Endothelial cell of umbilical vein (primary cell): ENCODE measurements at regions not wholly inside any gene's neighbourhood (a gene's known extent, or its start where the extent isn't known, plus 50 kb on each side); places are given as distances from the start of the nearest gene placed in this dataset.

ENCODE experiments used
- BruUV-seq: library from RNA; stranded (reverse); fragments of 400-500 nt; replicated peaks from 2 replicates; lab custom pipeline; 2021; lab: Mats Ljungman, UMichigan
- CTCF ChIA-PET: fragments of 300-600, 350-600 bp; sonication (Branson Sonifier 250); formaldehyde crosslinking; loops from one replicate; lab custom pipeline; 2021; ENCODE audit warnings: antibody characterized with exemption, inconsistent platforms; lab: Charles Lee
- POLR2A ChIA-PET: fragments of 300-600, 350-600 bp; sonication (Branson Sonifier 250); formaldehyde crosslinking; loops from one replicate; lab custom pipeline; 2021; ENCODE audit warnings: antibody characterized with exemption, inconsistent platforms; lab: Charles Lee
- DNase-seq: peaks from one replicate; pipeline ENCODE4 v3.0.0-alpha.2; 2011; ENCODE audit warnings: low read depth, low spot score
- FAIRE-seq: peaks from 2 replicates; lab custom pipeline; 2011; peaks lifted over from hg19 to GRCh38; lab: Jason Lieb, UNC
- H2AFZ ChIP-seq: 2 replicates; pipeline ENCODE4 v1.6.0; 2012; ENCODE audit warnings: low read depth, low read length, control low read depth, inconsistent platforms
- H3K27ac ChIP-seq: 2 replicates; pipeline ENCODE4 v1.5.1; 2011; ENCODE audit warnings: low read depth, mild to moderate bottlenecking, control low read depth, low read length, moderate library complexity; ENCODE audit not compliant: insufficient read depth
- H3K27me3 ChIP-seq, 2 experiments: 2 replicates each; pipeline versions ENCODE4 v1.6.0 to v1.6.1; 2011; ENCODE audit warnings: low read length in 2 of 2, mixed read lengths in 1 of 2; ENCODE audit not compliant: control insufficient read depth in 2 of 2, insufficient read depth in 2 of 2
- H3K36me3 ChIP-seq, 2 experiments: 2 replicates in 1 of 2; 3 replicates in 1 of 2; pipeline ENCODE4 v1.5.1; 2011; ENCODE audit warnings: low read length in 2 of 2, mild to moderate bottlenecking in 1 of 2, moderate library complexity in 1 of 2; ENCODE audit not compliant: control insufficient read depth in 2 of 2, insufficient read depth in 2 of 2; ENCODE audit errors: extremely low read depth in 1 of 2
- H3K4me1 ChIP-seq: 3 replicates; pipeline ENCODE4 v1.5.1; 2011; ENCODE audit warnings: mild to moderate bottlenecking, low read length; ENCODE audit not compliant: control insufficient read depth, insufficient read depth; ENCODE audit errors: extremely low read depth
- H3K4me2 ChIP-seq: 2 replicates; pipeline ENCODE4 v1.6.1; 2011; ENCODE audit warnings: low read length, control low read depth, mixed read lengths; ENCODE audit not compliant: insufficient read depth
- H3K4me3 ChIP-seq, 3 experiments: fragments of 200-600 bp in 1 of 3; sonication (generic), shearing (Covaris generic) in 1 of 3; replicated peaks in 1 of 3; 2 replicates each; pipeline ENCODE4 v1.5.1; 2011 to 2016; ENCODE audit warnings: control low read depth in 3 of 3, low read length in 3 of 3, mild to moderate bottlenecking in 2 of 3, inconsistent platforms in 1 of 3, low read depth in 1 of 3, moderate library complexity in 1 of 3; ENCODE audit not compliant: insufficient read depth in 1 of 3
- H3K79me2 ChIP-seq: 2 replicates; pipeline ENCODE4 v1.6.0; 2012; ENCODE audit warnings: low read length, inconsistent platforms; ENCODE audit not compliant: control insufficient read depth, insufficient read depth
- H3K9ac ChIP-seq: replicated peaks from 2 replicates; pipeline ENCODE3; 2011; ENCODE audit warnings: low read length, control low read depth; ENCODE audit not compliant: insufficient read depth; ENCODE audit errors: extremely low read depth
- H3K9me1 ChIP-seq: replicated peaks from 3 replicates; pipeline ENCODE4 v1.6.0; 2011; ENCODE audit warnings: mild to moderate bottlenecking, low read length; ENCODE audit not compliant: control insufficient read depth, insufficient read depth; ENCODE audit errors: extremely low read depth
- H3K9me3 ChIP-seq: replicated peaks from 2 replicates; pipeline ENCODE4 v1.5.1; 2012; ENCODE audit warnings: low read length, inconsistent platforms; ENCODE audit not compliant: control insufficient read depth, insufficient read depth
- H4K20me1 ChIP-seq: replicated peaks from 2 replicates; pipeline ENCODE3; 2011; ENCODE audit warnings: mild to moderate bottlenecking, low read length; ENCODE audit not compliant: control insufficient read depth, insufficient read depth; ENCODE audit errors: extremely low read depth
- CTCF ChIP-seq, 2 donors: IDR thresholded peaks; 1 replicate in 1 of 2; 2 replicates in 1 of 2; pipeline ENCODE4 v1.5.1; 2011; ENCODE audit warnings: low read length in 2 of 2, mild to moderate bottlenecking in 2 of 2, moderate library complexity in 2 of 2, control low read depth in 1 of 2, inconsistent platforms in 1 of 2, low read depth in 1 of 2; ENCODE audit not compliant: insufficient read depth in 1 of 2; ENCODE audit errors: extremely low read depth in 1 of 2
- EZH2 ChIP-seq: IDR thresholded peaks from 2 replicates; pipeline ENCODE4 v1.6.1; 2012; ENCODE audit warnings: borderline replicate concordance, low read depth, mild to moderate bottlenecking, moderate library complexity, low read length, inconsistent platforms; ENCODE audit not compliant: severe bottlenecking
- FOS ChIP-seq: IDR thresholded peaks from 2 replicates; pipeline ENCODE4 v1.6.1; 2011; ENCODE audit warnings: mild to moderate bottlenecking, low read length, moderate library complexity, borderline replicate concordance; ENCODE audit not compliant: insufficient read depth
- GATA2 ChIP-seq: IDR thresholded peaks from 2 replicates; pipeline ENCODE4 v1.7.0; 2011; ENCODE audit warnings: low read depth, mild to moderate bottlenecking, moderate library complexity, mixed read lengths, low read length; ENCODE audit not compliant: insufficient read length, insufficient read depth
- JUN ChIP-seq: IDR thresholded peaks from 2 replicates; pipeline ENCODE4 v1.6.1; 2011; ENCODE audit warnings: borderline replicate concordance, low read depth; ENCODE audit not compliant: insufficient read length, insufficient read depth
- MAX ChIP-seq: IDR thresholded peaks from 2 replicates; pipeline ENCODE4 v1.6.1; 2011; ENCODE audit not compliant: insufficient read depth, insufficient read length
- MYC ChIP-seq: IDR thresholded peaks from one replicate; pipeline ENCODE4 v1.6.1; 2011; ENCODE audit warnings: mild to moderate bottlenecking, low read depth, low read length
- POLR2A ChIP-seq: IDR thresholded peaks from 2 replicates; pipeline ENCODE4 v1.6.1; 2012; ENCODE audit warnings: low read depth, mild to moderate bottlenecking, control low read depth, low read length
- POLR2AphosphoS5 ChIP-seq: IDR thresholded peaks from 2 replicates; pipeline ENCODE4 v1.6.1; 2012; ENCODE audit warnings: low read depth, mild to moderate bottlenecking, control low read depth, low read length, moderate library complexity; ENCODE audit not compliant: insufficient read depth
- dilution Hi-C: fragments of 300-500 bp; cut with MboI; formaldehyde crosslinking; loops from one replicate; pipeline ENCODE4 v1.15.0; 2019; ENCODE audit warnings: low sequenced_read_pairs; ENCODE audit not compliant: extremely low pct_ligation_motif_present
- intact Hi-C: fragments of 100-400 bp; cut with micrococcal nuclease; formaldehyde crosslinking; loops from one replicate; pipeline ENCODE4 v1.10.0; 2022

- no peak for DNase-seq
- Histone ChIP-seq H3K9me1 (no peaks in the 10 kb centered on the region), H2AFZ (no peak overlapping the region), H3K9ac (no peak overlapping the region), H3K4me2 (no peak overlapping the region), H3K79me2 (no peaks in the 10 kb centered on the region), H3K27ac (no peak overlapping the region), H3K4me3 (no peak overlapping the region), H3K36me3 (no peaks in the 10 kb centered on the region), H3K27me3 (no peaks in the 10 kb centered on the region), H3K4me1 (no peaks in the 10 kb centered on the region), H4K20me1 (no peaks in the 10 kb centered on the region), H3K9me3 (no peaks in the 10 kb centered on the region)
- no peak for FAIRE-seq
- BruUV-seq = no TSS peak
- TF ChIP-seq MAX = no peak
- TF ChIP-seq MYC = no peak
- no peak for TF ChIP-seq CTCF (IDR thresholded peaks at IDR 0.05; ENCODE audit: extremely low read depth in 1 of 2, insufficient read depth in 1 of 2, low read depth in 1 of 2, low read length in 2 of 2)
- TF ChIP-seq POLR2AphosphoS5 = no peak
- TF ChIP-seq POLR2A = no peak
- TF ChIP-seq JUN = no peak
- TF ChIP-seq FOS = no peak
- no peak for TF ChIP-seq GATA2
- no peak for TF ChIP-seq EZH2
- dilution Hi-C loops = no loop called here
- CTCF ChIA-PET = interaction anchor here (1.3 kb wide), 1 partner anchor 202 kb away, joined by 3 read pairs; no protein-coding TSS in a partner anchor
- POLR2A ChIA-PET = no interaction called here
- intact Hi-C loops = no loop called here
Observed at GRCh38 chr1:181392133-181392532, 91.2 kb upstream of the CACNA1E start.
